Cardiac muscle cell (in vitro differentiated cells and primary cell): ENCODE measurements at regions not wholly inside any gene's neighbourhood (a gene's known extent, or its start where the extent isn't known, plus 50 kb on each side); places are given as distances from the start of the nearest gene placed in this dataset.
A peak's percentile ranks its signal among the peaks of the same experiment; 100 is the strongest.

Experiments used
- DNase-seq, 2 donors: peaks; one replicate each; pipeline versions ENCODE4 v3.0.0 to v3.0.0-alpha.2; 2010 to 2017; ENCODE audit warnings: low read depth in 1 of 2, low spot score in 1 of 2
- H3K27ac ChIP-seq: fragments of 200-600 bp; sonication (generic); 2 replicates; pipeline ENCODE4 v1.5.1; 2016
- H3K27me3 ChIP-seq: fragments of 200-600 bp; sonication (generic); 2 replicates; pipeline ENCODE4 v1.6.0; 2016; ENCODE audit warnings: control low read depth
- H3K36me3 ChIP-seq: fragments of 200-600 bp; sonication (generic); 2 replicates; pipeline ENCODE4 v1.5.1; 2016; ENCODE audit warnings: control low read depth
- H3K4me1 ChIP-seq: fragments of 200-600 bp; sonication (generic); 2 replicates; pipeline ENCODE4 v1.8.1; 2017; ENCODE audit warnings: low read depth, mild to moderate bottlenecking, mixed run types
- H3K4me3 ChIP-seq: fragments of 200-600 bp; sonication (generic); 2 replicates; pipeline ENCODE4 v1.5.1; 2016; ENCODE audit warnings: mild to moderate bottlenecking
- H3K9me3 ChIP-seq: fragments of 200-600 bp; sonication (generic); 2 replicates; pipeline ENCODE4 v1.5.1; 2017; ENCODE audit warnings: low read depth, mild to moderate bottlenecking, control low read depth
- TF ChIP-seq, protein P1 (sequence below): IDR thresholded peaks from 2 replicates; pipeline ENCODE4 v1.5.1; 2012; ENCODE audit warnings: low read depth, mild to moderate bottlenecking, low read length

DNA sequence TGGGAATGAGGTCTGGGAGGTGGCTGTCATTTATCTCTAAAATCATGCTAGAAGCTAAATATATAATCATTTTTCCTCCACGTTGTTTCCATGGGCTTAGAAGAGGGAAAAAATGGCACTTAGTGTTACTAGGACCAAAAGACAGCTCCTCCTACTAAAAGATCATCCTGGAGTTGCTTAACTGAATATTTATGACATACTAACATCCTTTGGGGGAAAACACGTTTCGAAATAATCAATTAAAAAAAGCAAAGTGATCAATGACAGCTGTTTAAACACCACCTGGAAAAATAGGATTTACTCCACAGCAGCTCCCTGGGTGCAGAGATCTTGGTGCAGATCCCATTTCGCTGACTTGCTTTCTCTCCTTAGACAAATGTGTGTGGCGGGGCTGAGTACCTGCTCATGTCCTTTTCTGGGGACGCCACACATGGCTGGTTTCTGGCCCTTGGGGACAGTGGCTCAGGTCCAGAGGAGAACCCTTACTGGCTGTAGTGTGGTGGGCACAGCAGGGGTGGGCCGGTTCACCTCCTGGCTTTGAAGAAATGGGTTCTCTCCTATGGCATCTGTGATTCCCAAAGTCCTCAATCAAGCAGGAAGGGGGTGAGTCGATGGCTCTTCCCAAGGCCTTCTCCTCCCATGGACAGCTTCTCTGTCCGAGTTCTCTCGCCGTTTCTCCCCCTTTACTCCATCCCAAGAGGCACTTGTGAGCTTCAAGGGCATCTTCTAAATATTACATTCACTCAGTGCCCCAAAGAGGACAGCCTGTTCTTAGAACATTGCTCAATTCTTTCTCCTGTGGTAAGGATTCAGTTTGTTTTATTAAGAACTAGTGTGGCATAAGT is 156.4 kb upstream of the KLF14 start:
- no peak overlapping the region for H3K27ac ChIP-seq
- no peak overlapping the region for H3K4me3 ChIP-seq
- TF ChIP-seq, protein P1, sequence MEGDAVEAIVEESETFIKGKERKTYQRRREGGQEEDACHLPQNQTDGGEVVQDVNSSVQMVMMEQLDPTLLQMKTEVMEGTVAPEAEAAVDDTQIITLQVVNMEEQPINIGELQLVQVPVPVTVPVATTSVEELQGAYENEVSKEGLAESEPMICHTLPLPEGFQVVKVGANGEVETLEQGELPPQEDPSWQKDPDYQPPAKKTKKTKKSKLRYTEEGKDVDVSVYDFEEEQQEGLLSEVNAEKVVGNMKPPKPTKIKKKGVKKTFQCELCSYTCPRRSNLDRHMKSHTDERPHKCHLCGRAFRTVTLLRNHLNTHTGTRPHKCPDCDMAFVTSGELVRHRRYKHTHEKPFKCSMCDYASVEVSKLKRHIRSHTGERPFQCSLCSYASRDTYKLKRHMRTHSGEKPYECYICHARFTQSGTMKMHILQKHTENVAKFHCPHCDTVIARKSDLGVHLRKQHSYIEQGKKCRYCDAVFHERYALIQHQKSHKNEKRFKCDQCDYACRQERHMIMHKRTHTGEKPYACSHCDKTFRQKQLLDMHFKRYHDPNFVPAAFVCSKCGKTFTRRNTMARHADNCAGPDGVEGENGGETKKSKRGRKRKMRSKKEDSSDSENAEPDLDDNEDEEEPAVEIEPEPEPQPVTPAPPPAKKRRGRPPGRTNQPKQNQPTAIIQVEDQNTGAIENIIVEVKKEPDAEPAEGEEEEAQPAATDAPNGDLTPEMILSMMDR, result no peak
- no peaks in the 10 kb centered on the region for H3K9me3 ChIP-seq
- no peaks in the 10 kb centered on the region for H3K36me3 ChIP-seq
- H3K27me3 ChIP-seq, result no peaks in the 10 kb centered on the region
- H3K4me1 ChIP-seq, result no peaks in the 10 kb centered on the region
- peak in 1 of 2 donors; percentile 74 for DNase-seq

DNA sequence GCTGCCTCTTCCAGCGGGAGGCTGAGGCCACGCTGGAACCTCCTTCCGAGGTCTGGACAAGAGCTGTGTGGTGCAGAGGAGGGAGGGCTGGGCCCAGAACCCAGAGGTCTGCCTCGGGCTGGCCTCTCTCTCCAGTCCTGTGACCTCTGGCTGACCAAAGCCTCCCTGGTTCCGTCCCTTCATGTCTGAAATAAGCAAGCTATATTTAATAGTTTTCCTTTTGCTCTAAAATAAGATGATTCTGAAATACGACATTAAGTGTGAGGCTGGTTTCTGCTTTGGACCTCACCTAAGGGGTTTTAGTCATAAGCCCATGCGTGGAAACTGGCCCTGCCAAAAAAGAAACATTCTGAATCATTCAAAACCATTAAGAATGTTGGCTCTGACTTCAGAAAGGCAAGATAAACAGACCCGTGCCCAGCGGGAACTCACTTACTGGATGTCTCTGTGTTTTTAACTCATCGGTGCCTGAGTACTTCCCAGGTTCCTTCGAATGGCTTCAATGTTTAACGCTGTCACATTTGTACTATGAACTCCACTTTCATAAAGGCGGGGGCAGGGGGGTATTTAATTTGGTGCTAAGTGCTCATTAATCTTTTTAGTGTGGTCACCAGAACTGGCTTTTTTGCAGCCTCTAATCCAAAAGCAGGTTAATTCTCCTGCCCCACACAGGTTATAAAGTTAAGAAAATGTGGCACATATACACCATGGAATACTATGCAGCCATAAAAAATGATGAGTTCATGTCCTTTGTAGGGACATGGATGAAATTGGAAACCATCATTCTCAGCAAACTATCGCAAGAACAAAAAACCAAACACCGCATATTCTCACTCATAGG is 157.5 kb upstream of the KLF14 start:
- no peaks in the 10 kb centered on the region for H3K4me1 ChIP-seq
- peak in 1 of 2 donors; percentile 95 for DNase-seq
- no peak overlapping the region for H3K4me3 ChIP-seq
- no peaks in the 10 kb centered on the region for H3K27me3 ChIP-seq
- no peaks in the 10 kb centered on the region for H3K36me3 ChIP-seq
- H3K27ac ChIP-seq, result no peak overlapping the region
- no peaks in the 10 kb centered on the region for H3K9me3 ChIP-seq
- TF ChIP-seq, protein P1, result no peak

DNA sequence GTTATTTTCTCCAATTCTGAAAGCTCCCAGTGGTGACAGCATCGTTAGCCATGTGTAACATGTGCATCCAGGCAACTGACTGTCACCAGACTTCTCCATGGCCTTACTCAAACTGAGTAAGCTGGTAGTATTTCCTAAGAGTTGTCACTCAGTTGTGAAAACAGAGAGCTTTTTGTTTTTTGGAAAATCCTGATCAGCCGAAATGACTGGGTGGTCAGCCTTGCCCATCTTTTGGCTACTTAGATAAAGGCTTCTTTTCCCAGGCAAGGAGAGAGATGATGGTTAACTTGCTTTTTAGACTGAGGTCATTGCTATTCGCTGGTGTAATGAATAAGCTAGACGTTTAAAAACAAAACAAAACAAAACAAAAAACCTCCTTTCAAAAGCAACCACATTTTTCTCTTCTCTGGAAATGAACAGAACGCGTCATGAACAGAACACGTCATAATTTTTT is 159.5 kb upstream of the KLF14 start:
- H3K27me3 ChIP-seq, result no peaks in the 10 kb centered on the region
- no peaks in the 10 kb centered on the region for H3K36me3 ChIP-seq
- no peak overlapping the region for H3K27ac ChIP-seq
- H3K4me1 ChIP-seq, result no peaks in the 10 kb centered on the region
- H3K9me3 ChIP-seq, result no peaks in the 10 kb centered on the region
- no peak overlapping the region for H3K4me3 ChIP-seq
- DNase-seq, result peak in 1 of 2 donors; percentile 43
- TF ChIP-seq, protein P1, result no peak

DNA sequence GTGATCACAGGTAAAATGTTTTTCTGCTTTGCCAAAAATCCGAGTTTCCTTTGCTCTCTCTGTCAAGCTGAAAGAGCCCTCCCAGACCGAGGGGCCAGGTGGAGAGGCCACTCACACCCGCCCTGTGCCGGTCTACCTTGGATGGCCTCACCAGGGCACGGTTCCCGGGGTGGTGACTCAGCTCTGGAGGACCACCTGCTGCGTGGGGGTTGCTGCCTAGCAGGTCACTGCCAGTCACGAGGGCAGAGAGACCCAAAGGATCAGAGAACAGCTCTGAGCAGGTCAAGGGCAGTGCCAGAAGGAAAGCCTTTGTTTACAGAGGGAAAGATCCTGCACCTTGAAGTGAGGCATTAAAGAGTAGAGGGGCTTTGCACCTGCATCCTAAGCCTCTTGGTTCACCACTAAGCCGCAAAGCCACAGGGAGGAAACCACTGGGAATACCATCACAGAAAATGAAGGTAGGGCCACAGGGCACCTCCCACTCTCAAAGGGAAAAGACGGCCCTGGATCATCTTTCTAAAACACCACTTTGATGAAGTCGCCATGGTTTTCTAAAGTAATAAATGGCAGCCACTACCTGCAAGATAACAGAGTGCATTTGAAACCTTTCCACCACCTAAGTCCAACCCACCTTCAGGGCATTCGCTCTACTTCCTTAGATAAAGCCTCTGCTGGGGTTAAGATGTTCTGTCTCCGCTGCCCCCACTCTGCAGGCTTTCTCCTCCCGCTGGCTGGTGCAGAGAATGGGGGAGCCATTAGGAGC is 160.3 kb upstream of the KLF14 start:
- TF ChIP-seq, protein P1, result no peak
- H3K27me3 ChIP-seq, result no peaks in the 10 kb centered on the region
- peak in 1 of 2 donors; percentile 51 for DNase-seq
- H3K9me3 ChIP-seq, result no peaks in the 10 kb centered on the region
- H3K27ac ChIP-seq, result no peak overlapping the region
- no peaks in the 10 kb centered on the region for H3K4me1 ChIP-seq
- H3K36me3 ChIP-seq, result no peaks in the 10 kb centered on the region
- no peak overlapping the region for H3K4me3 ChIP-seq
